GM18909 (cell line): ENCODE measurements at regions not wholly inside any gene's neighbourhood (a gene's known extent, or its start where the extent isn't known, plus 50 kb on each side); places are given as distances from the start of the nearest gene placed in this dataset.

Experiments
- ATAC-seq: cut with Tn5 transposase; IDR thresholded peaks from one replicate; pipeline ENCODE4 v1.9.1; 2021; ENCODE audit warnings: mild to moderate bottlenecking; ENCODE audit not compliant: unreplicated experiment, poor library complexity

DNA sequence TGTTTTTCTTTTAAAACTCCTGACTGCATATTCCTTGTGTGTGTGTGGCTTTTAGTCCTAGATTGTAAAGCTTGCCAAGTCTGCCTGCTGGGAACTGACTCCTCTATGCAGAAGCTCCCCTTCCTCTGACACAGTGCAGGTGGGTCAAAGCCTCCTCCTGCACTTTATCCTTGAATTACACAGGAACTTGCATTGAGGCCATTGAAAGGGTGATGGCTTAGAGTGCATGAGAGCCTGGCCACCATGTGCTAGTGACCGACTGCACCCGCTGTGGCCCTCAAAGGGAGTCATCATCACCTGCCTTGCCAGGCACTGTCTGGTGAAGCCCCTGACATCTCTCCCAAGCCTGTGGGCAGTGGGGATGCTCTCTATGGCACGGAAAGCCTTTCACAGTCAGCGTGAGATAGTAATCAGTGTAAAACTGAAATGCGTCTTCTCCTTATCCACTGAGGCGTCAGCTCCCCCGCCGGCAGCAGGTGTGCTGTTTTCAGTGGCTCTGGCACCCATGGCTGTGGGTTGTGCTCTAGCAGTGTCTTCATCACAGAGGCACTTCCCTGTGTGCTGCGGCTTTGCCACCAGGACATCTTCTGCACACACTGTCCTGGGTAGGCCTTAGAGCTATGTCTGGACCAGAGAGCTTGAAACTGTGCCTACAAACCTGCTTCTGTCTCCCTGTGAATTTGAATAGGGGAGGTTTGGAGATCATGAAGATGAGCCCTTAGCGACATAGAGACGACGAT lies 87.9 kb downstream of the THBS2 start:
- no peak for ATAC-seq

- no peak for ATAC-seq
Observed at GRCh38 chr6:169164986-169165385, 88.7 kb downstream of the THBS2 start.

DNA sequence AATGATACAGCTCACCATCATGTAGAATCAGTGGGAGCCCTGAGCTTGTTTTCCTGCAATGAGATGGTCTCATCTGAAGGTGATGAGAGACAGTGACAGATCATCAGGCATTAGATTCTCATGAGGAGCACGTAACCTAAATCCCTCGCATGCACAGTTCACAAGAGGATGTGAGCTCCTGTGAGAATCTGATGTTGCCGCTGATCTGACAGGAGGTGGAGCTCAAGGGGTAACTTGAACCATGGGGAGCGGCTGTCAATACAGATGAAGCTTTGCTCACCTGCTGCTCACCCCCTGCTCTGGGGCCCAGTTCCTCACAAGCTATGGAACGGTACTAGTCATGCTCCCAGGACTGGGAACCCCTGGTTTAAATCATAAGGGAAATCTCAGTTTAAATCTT lies 89.2 kb downstream of the THBS2 start:
- no peak for ATAC-seq

DNA sequence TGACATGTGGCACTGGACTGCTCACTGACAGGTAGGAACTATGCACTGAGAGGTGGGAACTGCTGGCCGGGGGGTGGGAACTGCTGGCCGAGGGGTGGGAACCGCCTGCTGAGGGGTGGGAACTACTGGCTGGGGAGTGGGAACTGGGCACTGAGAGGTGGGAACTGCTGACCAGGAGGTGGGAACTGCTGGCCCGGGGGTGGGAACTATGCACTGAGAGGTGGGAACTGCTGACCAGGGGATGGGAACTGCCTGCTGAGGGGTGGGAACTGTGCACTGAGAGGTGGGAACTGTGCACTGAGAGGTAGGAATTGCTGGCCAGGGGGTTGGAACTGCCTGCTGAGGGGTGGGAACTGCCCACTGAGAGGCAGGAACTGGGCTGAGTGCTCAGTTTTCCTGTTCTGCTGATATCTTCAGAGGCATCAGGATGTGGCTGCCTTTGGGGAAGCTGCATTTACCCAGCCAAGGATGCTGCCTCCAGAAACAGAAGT lies 90.2 kb downstream of the THBS2 start:
- ATAC-seq = no peak

DNA sequence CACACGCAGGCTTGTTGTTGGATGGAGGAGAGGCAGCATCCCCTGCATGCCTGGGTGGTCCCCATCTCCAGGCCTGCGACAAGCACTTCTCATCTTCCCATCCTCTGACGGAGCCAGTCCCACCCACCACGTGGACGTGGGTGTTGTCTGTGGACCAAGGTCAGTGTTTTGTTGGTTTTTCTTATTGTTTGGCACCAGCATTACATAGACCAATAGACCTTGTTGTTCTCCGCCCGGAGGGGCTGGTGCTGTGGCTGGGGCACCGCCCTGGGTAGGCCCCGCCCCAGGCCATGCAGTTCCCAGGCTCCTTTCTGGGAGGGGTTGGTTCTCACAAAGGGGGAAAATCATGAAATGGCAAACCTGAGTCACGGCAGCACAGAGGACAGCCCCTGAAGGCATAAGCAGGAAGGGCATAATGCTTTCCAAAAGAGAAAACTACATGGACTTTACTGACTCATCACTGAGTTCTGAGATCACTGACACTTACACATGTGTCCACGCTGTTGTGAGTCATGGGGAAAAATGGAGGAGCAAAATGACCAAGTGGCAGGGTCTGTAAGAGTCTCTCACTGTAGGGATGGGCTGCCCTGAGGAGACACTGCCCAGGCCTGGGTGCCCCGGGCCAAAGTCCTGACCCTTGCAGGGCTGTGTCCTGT lies 90.8 kb downstream of the THBS2 start:
- ATAC-seq = no peak

GRCh38 chr6:169162249-169162648 lies 91.4 kb downstream of the THBS2 start:
- ATAC-seq = no peak

GRCh38 chr6:169161572-169162167 lies 92.0 kb downstream of the THBS2 start:
- ATAC-seq = no peak

GRCh38 chr6:169160855-169161560 lies 92.6 kb downstream of the THBS2 start:
- ATAC-seq = no peak

- ATAC-seq = no peak
Observed at GRCh38 chr6:169160091-169160854, 93.4 kb downstream of the THBS2 start.

DNA sequence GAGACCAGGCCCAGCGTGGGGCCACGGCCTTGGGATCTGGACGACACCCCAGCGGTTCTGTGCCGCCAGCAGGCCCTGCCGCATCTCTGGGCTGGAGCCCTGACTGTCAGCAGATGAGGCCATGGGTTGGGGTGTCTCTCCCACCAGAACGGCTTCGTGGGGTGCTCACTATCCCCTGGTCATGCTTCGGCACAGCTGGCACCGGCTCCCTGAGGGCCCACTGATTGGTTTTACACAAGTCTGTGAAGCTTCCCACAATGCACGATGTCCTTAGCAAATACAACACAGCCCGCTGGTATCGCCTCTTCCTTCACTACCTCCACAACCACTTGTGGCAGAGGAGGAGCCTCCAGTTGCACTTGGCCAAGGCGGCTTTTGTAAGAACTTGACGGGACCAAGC lies 94.3 kb downstream of the THBS2 start:
- no peak for ATAC-seq

GRCh38 chr6:169158691-169159090 lies 95.0 kb downstream of the THBS2 start:
- no peak for ATAC-seq

DNA sequence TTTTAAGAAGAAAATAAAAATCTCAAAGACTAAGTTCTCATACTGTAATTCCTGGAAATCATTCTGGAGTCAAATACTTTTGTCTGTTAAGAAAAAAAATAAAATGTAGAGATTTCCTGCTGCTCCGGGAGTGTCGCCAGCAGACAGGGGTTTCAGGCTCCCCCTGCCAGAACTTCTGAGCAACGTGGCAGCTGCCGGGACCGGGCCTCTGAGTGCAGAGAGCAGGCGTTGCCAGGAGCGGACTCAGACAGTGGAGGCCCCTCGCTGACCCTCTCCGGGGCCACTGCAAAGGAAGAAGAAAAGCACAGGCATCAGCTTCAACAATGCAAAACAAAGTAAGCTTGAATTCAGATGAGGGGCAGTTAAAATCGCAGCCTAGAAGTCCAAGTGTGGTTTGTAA lies 95.5 kb downstream of the THBS2 start:
- no peak for ATAC-seq

GRCh38 chr6:169157197-169158148 lies 96.2 kb downstream of the THBS2 start:
- no peak for ATAC-seq

DNA sequence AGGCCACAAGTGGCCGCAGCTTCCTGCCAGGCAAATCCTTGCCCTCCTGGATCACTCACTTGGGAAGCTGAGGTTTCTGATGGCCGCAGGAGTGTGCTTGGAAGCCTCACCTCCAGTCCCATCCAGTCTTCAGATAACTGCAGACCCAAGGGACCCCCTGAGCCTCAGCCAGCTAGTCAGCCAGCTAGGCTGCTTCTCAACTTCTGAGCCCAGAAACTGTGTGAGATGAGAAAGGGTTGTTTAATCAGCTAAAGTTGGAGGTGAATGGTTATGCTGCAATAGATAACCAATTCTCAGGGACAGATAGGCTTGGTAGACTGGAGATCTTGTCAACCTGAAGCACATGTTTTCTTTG lies 96.9 kb downstream of the THBS2 start:
- ATAC-seq = no peak

- no peak for ATAC-seq
Observed at GRCh38 chr6:169156108-169156792, 97.4 kb downstream of the THBS2 start.

DNA sequence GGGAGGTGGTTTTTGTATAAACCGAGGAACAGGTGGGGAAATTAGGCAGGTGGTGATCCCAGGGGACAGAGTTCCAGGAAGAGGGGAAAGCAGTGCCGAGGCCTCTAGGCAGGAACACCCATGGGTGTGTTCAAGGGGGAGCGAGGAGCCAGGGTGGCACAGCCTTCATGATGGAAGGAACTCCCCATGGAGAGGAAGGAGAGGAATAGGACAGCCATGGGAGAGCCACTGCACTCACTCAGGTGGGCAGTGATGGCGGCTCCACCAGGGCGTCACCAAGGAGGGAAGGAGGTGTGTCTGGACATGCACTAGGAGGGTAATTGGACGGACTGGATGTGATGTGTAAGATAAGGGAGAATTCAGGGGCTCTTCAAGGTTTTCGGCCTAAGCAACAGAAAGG lies 98.2 kb downstream of the THBS2 start:
- ATAC-seq = no peak

GRCh38 chr6:169153401-169153800 lies 100.2 kb downstream of the THBS2 start:
- no peak for ATAC-seq

GRCh38 chr6:169146521-169146920 lies 107.1 kb downstream of the THBS2 start:
- ATAC-seq = no peak
